ENCODE measurements at regions not wholly inside any gene's neighbourhood (a gene's known extent, or its start where the extent isn't known, plus 50 kb on each side); places are given as distances from the start of the nearest gene placed in this dataset.
A peak's percentile ranks its signal among the peaks of the same experiment; 100 is the strongest.
"Not testable (repeated sequence)": the region's sequence is repeated elsewhere in the genome, so short reads cannot be mapped to it uniquely, and the experiment has no call there.

- no peak for DNase-seq (ENCODE audit: low spot score)
Observed at GRCh38 chr3:59364496-59364895, 314.7 kb upstream of the CFAP20DC start.

- DNase-seq (ENCODE audit: low spot score) = not testable (repeated sequence)
Observed at GRCh38 chr3:59360312-59360711, 310.5 kb upstream of the CFAP20DC start.

GRCh38 chr3:59341459-59341858, 291.6 kb upstream of the CFAP20DC start:
- no peak for DNase-seq (ENCODE audit: low spot score)

- no peak for DNase-seq (ENCODE audit: low spot score)
Observed at GRCh38 chr3:59339818-59340217, 290.0 kb upstream of the CFAP20DC start.

GRCh38 chr3:59338934-59339333, 289.1 kb upstream of the CFAP20DC start:
- no peak for DNase-seq (ENCODE audit: low spot score)

- no peak for DNase-seq (ENCODE audit: low spot score)
Observed at GRCh38 chr3:59335338-59335737, 285.5 kb upstream of the CFAP20DC start.

- DNase-seq (ENCODE audit: low spot score) = no peak
Observed at GRCh38 chr3:59334585-59334984, 284.8 kb upstream of the CFAP20DC start.

GRCh38 chr3:59327376-59327808, 277.6 kb upstream of the CFAP20DC start:
- peak; percentile 14 for DNase-seq (ENCODE audit: low spot score)

- DNase-seq (ENCODE audit: low spot score) = no peak
Observed at GRCh38 chr3:59326246-59327024, 276.6 kb upstream of the CFAP20DC start.

- peak; percentile 23 for DNase-seq (ENCODE audit: low spot score)
Observed at GRCh38 chr3:59321881-59322540, 272.2 kb upstream of the CFAP20DC start.

- DNase-seq (ENCODE audit: low spot score) = no peak
Observed at GRCh38 chr3:59320080-59320479, 270.3 kb upstream of the CFAP20DC start.

GRCh38 chr3:59319442-59319841, 269.6 kb upstream of the CFAP20DC start:
- DNase-seq (ENCODE audit: low spot score) = no peak

GRCh38 chr3:59318881-59319280, 269.1 kb upstream of the CFAP20DC start:
- no peak for DNase-seq (ENCODE audit: low spot score)

GRCh38 chr3:59317386-59317785, 267.6 kb upstream of the CFAP20DC start:
- no peak for DNase-seq (ENCODE audit: low spot score)

GRCh38 chr3:59316688-59317275, 267.0 kb upstream of the CFAP20DC start:
- no peak for DNase-seq (ENCODE audit: low spot score)

GRCh38 chr3:59313365-59313764, 263.5 kb upstream of the CFAP20DC start:
- DNase-seq (ENCODE audit: low spot score) = peak; percentile 60

- DNase-seq (ENCODE audit: low spot score) = no peak
Observed at GRCh38 chr3:59311231-59311630, 261.4 kb upstream of the CFAP20DC start.

GRCh38 chr3:59310736-59311135, 260.9 kb upstream of the CFAP20DC start:
- no peak for DNase-seq (ENCODE audit: low spot score)

- no peak for DNase-seq (ENCODE audit: low spot score)
Observed at GRCh38 chr3:59308684-59309083, 258.9 kb upstream of the CFAP20DC start.

- no peak for DNase-seq (ENCODE audit: low spot score)
Observed at GRCh38 chr3:59308001-59308400, 258.2 kb upstream of the CFAP20DC start.

- no peak for DNase-seq (ENCODE audit: low spot score)
Observed at GRCh38 chr3:59306436-59306835, 256.6 kb upstream of the CFAP20DC start.

- DNase-seq (ENCODE audit: low spot score) = no peak
Observed at GRCh38 chr3:59304296-59304695, 254.5 kb upstream of the CFAP20DC start.

- DNase-seq (ENCODE audit: low spot score) = no peak
Observed at GRCh38 chr3:59303452-59303851, 253.6 kb upstream of the CFAP20DC start.
